Nephron progenitor cell (in vitro differentiated cells): ENCODE measurements at regions not wholly inside any gene's neighbourhood (a gene's known extent, or its start where the extent isn't known, plus 50 kb on each side); places are given as distances from the start of the nearest gene placed in this dataset.

Source experiments
- DNase-seq: peaks from one replicate; pipeline ENCODE4 v3.0.0; 2021
- H3K27ac Mint-ChIP-seq: 2 replicates; pipeline ENCODE4 v1.8.0; 2021; ENCODE audit warnings: mild to moderate bottlenecking, moderate library complexity, mixed read lengths
- H3K27me3 Mint-ChIP-seq: 2 replicates; pipeline ENCODE4 v1.8.0; 2021; ENCODE audit warnings: mild to moderate bottlenecking, low read depth, mixed read lengths; ENCODE audit not compliant: poor library complexity
- H3K36me3 Mint-ChIP-seq: 2 replicates; pipeline ENCODE4 v1.8.0; 2021; ENCODE audit warnings: low read depth, mixed read lengths
- H3K4me1 Mint-ChIP-seq: 2 replicates; pipeline ENCODE4 v1.8.0; 2021; ENCODE audit warnings: mixed read lengths
- H3K4me3 Mint-ChIP-seq: 2 replicates; pipeline ENCODE4 v1.8.0; 2021; ENCODE audit warnings: mild to moderate bottlenecking, moderate library complexity, mixed read lengths
- H3K9me3 Mint-ChIP-seq: 2 replicates; pipeline ENCODE4 v1.8.0; 2021; ENCODE audit warnings: mild to moderate bottlenecking, moderate library complexity, mixed read lengths
- TF ChIP-seq, protein P1 (sequence below): fragments of 200-600 bp; sonication (generic); IDR thresholded peaks from 2 replicates; pipeline ENCODE4 v1.5.0; 2021; ENCODE audit warnings: antibody characterized with exemption

DNA sequence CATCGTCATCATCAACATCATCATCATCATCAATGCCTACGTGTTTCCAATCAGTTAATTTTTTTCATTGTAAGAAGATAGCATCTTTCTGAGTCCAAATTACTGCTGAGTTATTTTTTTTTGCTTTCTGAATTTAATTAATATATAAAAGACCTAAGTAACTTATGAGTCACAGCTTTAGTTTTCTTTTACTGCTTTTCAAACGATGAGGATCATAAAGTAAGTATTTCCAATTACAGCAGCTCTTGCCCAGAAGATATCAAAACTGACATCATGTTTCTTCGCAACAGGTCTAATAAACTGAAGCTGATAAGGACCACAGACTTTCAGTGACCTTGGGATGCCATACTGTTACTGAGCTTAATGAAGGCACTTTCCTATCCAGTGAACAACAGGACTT, 442.2 kb downstream of the DSEL start:
- no peak for DNase-seq

DNA sequence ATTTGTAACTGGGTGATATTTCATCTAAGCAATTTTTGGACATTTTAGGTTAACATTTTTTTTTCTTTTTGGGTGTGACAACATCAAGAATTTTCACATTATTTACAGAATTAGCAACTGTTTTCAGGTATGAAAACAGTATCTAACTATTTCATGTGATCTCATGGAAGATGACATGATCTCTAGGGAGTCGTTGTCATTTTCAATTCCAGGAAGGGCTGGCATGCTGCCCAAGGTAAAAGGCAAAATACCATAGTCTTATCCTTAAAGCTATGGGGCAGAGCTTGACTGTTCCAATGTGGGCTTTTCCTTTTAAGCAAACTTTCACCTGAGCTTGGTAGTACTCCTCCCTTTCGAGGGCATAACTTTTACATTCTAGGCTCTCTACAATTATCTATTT, 443.7 kb downstream of the DSEL start:
- H3K4me1 Mint-ChIP-seq = peaks cover 17% of the 10 kb centered on the region
- no peaks in the 10 kb centered on the region for H3K27me3 Mint-ChIP-seq
- TF ChIP-seq, protein P1, sequence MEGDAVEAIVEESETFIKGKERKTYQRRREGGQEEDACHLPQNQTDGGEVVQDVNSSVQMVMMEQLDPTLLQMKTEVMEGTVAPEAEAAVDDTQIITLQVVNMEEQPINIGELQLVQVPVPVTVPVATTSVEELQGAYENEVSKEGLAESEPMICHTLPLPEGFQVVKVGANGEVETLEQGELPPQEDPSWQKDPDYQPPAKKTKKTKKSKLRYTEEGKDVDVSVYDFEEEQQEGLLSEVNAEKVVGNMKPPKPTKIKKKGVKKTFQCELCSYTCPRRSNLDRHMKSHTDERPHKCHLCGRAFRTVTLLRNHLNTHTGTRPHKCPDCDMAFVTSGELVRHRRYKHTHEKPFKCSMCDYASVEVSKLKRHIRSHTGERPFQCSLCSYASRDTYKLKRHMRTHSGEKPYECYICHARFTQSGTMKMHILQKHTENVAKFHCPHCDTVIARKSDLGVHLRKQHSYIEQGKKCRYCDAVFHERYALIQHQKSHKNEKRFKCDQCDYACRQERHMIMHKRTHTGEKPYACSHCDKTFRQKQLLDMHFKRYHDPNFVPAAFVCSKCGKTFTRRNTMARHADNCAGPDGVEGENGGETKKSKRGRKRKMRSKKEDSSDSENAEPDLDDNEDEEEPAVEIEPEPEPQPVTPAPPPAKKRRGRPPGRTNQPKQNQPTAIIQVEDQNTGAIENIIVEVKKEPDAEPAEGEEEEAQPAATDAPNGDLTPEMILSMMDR = no peak
- peaks cover 3% of the 10 kb centered on the region for H3K9me3 Mint-ChIP-seq
- no peak for DNase-seq
- H3K36me3 Mint-ChIP-seq = no peaks in the 10 kb centered on the region
- H3K27ac Mint-ChIP-seq = no peak overlapping the region
- no peak overlapping the region for H3K4me3 Mint-ChIP-seq

More for the DNA sequence above, 442.2 kb downstream of the DSEL start:
- Mint-ChIP-seq H3K4me3 (no peak overlapping the region), H3K4me1 (peaks cover 17% of the 10 kb centered on the region), H3K27ac (no peak overlapping the region), H3K36me3 (no peaks in the 10 kb centered on the region), H3K9me3 (no peaks in the 10 kb centered on the region), H3K27me3 (no peaks in the 10 kb centered on the region)
- TF ChIP-seq, protein P1 = no peak

DNA sequence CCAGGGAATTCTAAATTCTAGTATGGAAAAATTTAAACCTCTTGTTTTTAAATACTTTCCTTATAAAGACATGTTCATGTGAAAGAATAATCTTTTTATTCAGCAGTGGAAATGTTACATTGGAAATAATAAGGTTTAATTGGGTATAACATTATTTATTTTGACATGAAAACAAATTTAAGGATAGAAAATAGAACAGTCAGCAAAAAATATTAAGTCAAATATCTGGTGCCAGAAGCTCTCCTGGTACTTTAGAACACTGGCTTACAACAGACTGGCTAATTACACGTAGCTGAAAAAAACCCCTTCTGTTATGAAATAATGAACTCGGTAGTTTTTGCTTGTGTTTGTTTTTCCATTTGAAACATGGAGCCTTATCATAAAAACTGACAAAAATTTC, 447.9 kb downstream of the DSEL start:
- TF ChIP-seq, protein P1 = no peak
- no peak for DNase-seq
- Mint-ChIP-seq H3K4me1 (no peaks in the 10 kb centered on the region), H3K27ac (no peak overlapping the region), H3K27me3 (peaks cover 3% of the 10 kb centered on the region), H3K36me3 (no peaks in the 10 kb centered on the region), H3K4me3 (no peak overlapping the region), H3K9me3 (peaks cover 3% of the 10 kb centered on the region)

DNA sequence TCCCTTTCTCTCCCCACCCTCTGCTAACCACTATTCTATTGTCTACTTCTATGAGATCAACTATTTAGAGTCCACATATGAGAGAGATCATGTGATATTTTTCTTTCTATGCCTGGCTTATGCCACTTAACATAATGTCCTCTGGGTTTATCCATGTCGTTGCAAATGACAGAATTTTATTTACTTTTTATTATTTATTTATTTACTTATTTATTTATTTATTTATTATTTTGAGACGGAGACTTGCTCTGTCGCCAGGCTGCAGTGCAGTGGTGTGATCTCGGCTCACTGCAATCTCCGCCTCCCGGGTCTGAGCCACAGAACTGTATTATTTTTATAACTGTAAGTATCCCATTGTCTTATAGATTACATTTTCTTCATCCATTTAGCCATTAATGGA, 443.4 kb upstream of the CDH19 start:
- no peaks in the 10 kb centered on the region for H3K36me3 Mint-ChIP-seq
- DNase-seq = no peak
- H3K4me1 Mint-ChIP-seq = no peaks in the 10 kb centered on the region
- TF ChIP-seq, protein P1 = no peak
- H3K27ac Mint-ChIP-seq = no peak overlapping the region
- H3K27me3 Mint-ChIP-seq = peaks cover 4% of the 10 kb centered on the region
- H3K9me3 Mint-ChIP-seq = peaks cover 4% of the 10 kb centered on the region
- no peak overlapping the region for H3K4me3 Mint-ChIP-seq

DNA sequence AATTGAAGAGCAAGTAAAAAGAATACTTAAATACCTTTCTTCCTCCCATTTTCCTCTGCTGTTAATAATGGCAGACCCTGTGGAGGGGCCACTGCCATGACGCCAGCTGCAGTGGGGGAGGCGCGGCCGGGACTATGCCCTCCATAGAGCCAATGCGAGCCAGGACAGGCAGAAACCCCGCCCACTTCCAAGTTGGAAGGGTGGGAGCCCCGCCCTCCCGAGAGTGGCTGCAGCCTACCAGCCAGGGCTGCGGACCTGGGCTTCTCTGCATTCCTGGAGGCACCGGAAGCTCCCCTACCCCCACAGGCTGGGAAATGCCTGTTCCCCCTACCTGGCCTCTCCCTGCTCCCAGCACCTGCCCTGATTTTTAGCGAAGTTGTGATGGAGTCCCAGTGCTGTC, 439.4 kb upstream of the CDH19 start:
- TF ChIP-seq, protein P1 = no peak
- Mint-ChIP-seq H3K27me3 (peaks cover 4% of the 10 kb centered on the region), H3K27ac (no peak overlapping the region)

DNA sequence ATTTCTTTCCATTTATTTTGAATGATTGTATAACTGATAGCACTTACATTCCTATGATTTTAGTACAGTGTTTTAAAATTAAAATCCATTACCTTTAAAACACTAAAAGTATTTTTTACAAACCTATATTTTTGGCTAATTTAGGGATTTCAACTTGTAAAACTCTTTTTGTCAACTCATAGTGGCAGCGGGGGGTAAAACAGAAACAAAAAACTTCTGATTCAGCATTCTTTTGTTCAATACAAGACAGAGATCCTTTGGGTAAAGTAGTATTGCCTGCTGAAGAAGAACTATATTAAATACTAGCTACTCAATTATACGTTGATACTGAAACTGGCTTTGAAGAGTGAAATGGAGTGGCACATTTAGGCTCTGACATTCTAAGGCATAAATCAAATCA, 437.4 kb upstream of the CDH19 start:
- no peaks in the 10 kb centered on the region for H3K4me1 Mint-ChIP-seq
- H3K27ac Mint-ChIP-seq = no peak overlapping the region
- TF ChIP-seq, protein P1 = no peak
- H3K4me3 Mint-ChIP-seq = no peak overlapping the region
- H3K27me3 Mint-ChIP-seq = peaks cover 3% of the 10 kb centered on the region
- DNase-seq = no peak
- H3K9me3 Mint-ChIP-seq = peaks cover 4% of the 10 kb centered on the region
- H3K36me3 Mint-ChIP-seq = no peaks in the 10 kb centered on the region

More for the DNA sequence above, 439.4 kb upstream of the CDH19 start:
- Mint-ChIP-seq H3K36me3 (no peaks in the 10 kb centered on the region), H3K4me3 (no peak overlapping the region), H3K9me3 (peaks cover 4% of the 10 kb centered on the region), H3K4me1 (no peaks in the 10 kb centered on the region)
- peak; percentile 6 for DNase-seq
